GM12878 (cell line): ENCODE measurements at regions not wholly inside any gene's neighbourhood (a gene's known extent, or its start where the extent isn't known, plus 50 kb on each side); places are given as distances from the start of the nearest gene placed in this dataset.

ENCODE experiments used
- ATAC-seq: fragments of 200-7000 bp; cut with Tn5 transposase; 3 replicates; pipeline ENCODE4 v1.9.1; 2020; ENCODE audit warnings: mild to moderate bottlenecking, moderate library complexity
- BruUV-seq: library from RNA; stranded (reverse); fragments of 400-500 nt; replicated peaks from 2 replicates; lab custom pipeline; 2021; lab: Mats Ljungman, UMichigan
- CTCF ChIA-PET: fragments of 300-600 bp; sonication (Branson Sonifier 250); formaldehyde crosslinking; extraction: SDS; loops from one replicate; lab custom pipeline; 2021; ENCODE audit warnings: inconsistent platforms; lab: Yijun Ruan, JAX
- POLR2A ChIA-PET: fragments of 350-600 bp; formaldehyde crosslinking; extraction: SDS; loops from one replicate; lab custom pipeline; 2021; ENCODE audit warnings: inconsistent platforms; lab: Charles Lee
- RAD21 ChIA-PET: fragments of 300-600 bp; sonication (Branson Sonifier 250); formaldehyde crosslinking; loops from one replicate; lab custom pipeline; 2023; ENCODE audit warnings: antibody characterized with exemption; ENCODE audit not compliant: unreplicated experiment; lab: Charles Lee
- SMC1A ChIA-PET: fragments of 300-600 bp; sonication (Branson Sonifier 250); formaldehyde crosslinking; loops from one replicate; lab custom pipeline; 2023; ENCODE audit not compliant: unreplicated experiment, uncharacterized antibody; lab: Charles Lee
- DNase-seq: peaks from one replicate; pipeline ENCODE4 v3.0.0-alpha.2; 2011; ENCODE audit warnings: low read depth, low spot score
- FAIRE-seq: peaks from 3 replicates; lab custom pipeline; 2011; peaks lifted over from hg19 to GRCh38; lab: Jason Lieb, UNC
- H2AFZ ChIP-seq: 2 replicates; pipeline ENCODE4 v1.6.0; 2011; ENCODE audit warnings: low read depth, low read length, control low read depth; ENCODE audit not compliant: control insufficient read depth
- H3K27ac ChIP-seq: 2 replicates; pipeline ENCODE4 v1.5.1; 2011; ENCODE audit warnings: control low read depth; ENCODE audit not compliant: control insufficient read depth, insufficient read depth
- H3K27me3 ChIP-seq, 2 experiments: replicated peaks in 1 of 2; 2 replicates each; pipeline versions ENCODE4 v1.6.0 to v1.6.1; 2011; ENCODE audit warnings: low read length in 1 of 2; ENCODE audit not compliant: control insufficient read depth in 2 of 2, insufficient read depth in 2 of 2
- H3K36me3 ChIP-seq, 2 experiments: 2 replicates each; pipeline ENCODE4 v1.5.1; 2011; ENCODE audit warnings: low read length in 1 of 2; ENCODE audit not compliant: control insufficient read depth in 2 of 2, insufficient read depth in 2 of 2
- H3K4me1 ChIP-seq: 2 replicates; pipeline ENCODE4 v1.6.1; 2011; ENCODE audit warnings: mild to moderate bottlenecking, low read length, moderate library complexity, mixed read lengths; ENCODE audit not compliant: control insufficient read depth, insufficient read depth
- H3K4me2 ChIP-seq: 2 replicates; pipeline ENCODE4 v1.6.0; 2011; ENCODE audit warnings: control low read depth; ENCODE audit not compliant: control insufficient read depth, insufficient read depth
- H3K4me3 ChIP-seq: fragments of 200-600 bp; sonication (generic); 2 replicates; pipeline ENCODE4 v1.5.1; 2016
- H3K79me2 ChIP-seq: 2 replicates; pipeline ENCODE4 v1.6.0; 2011; ENCODE audit warnings: low read length; ENCODE audit not compliant: control insufficient read depth, insufficient read depth
- H3K9ac ChIP-seq: 2 replicates; pipeline ENCODE4 v1.8.0; 2011; ENCODE audit warnings: low read length, control low read depth, mixed read lengths; ENCODE audit not compliant: control insufficient read depth, insufficient read depth
- H3K9me3 ChIP-seq: replicated peaks from 3 replicates; pipeline ENCODE4 v1.5.1; 2011; ENCODE audit warnings: mild to moderate bottlenecking, low read length; ENCODE audit not compliant: control insufficient read depth, insufficient read depth
- H4K20me1 ChIP-seq: 2 replicates; pipeline ENCODE4 v1.6.0; 2011; ENCODE audit not compliant: control insufficient read depth, insufficient read depth
- BCL11A ChIP-seq: IDR thresholded peaks from 2 replicates; pipeline ENCODE4 v1.6.1; 2011; ENCODE audit warnings: low read depth, low read length
- BRCA1 ChIP-seq: IDR thresholded peaks from 2 replicates; pipeline ENCODE4 v1.6.1; 2011; ENCODE audit warnings: low read depth, low read length, improper control_type of control experiment
- CHD4 ChIP-seq: fragments of 200-600 bp; sonication (generic); IDR thresholded peaks from 2 replicates; pipeline ENCODE4 v1.6.1; 2016; ENCODE audit warnings: mild to moderate bottlenecking
- FOS ChIP-seq: IDR thresholded peaks from 3 replicates; pipeline ENCODE4 v1.6.1; 2011; ENCODE audit warnings: borderline replicate concordance; ENCODE audit not compliant: insufficient read length; ENCODE audit errors: extremely low read depth
- IRF4 ChIP-seq: IDR thresholded peaks from 2 replicates; pipeline ENCODE4 v1.6.1; 2011; ENCODE audit warnings: low read depth, low read length
- MLLT1 ChIP-seq: fragments of 450-650 bp; IDR thresholded peaks from 2 replicates; pipeline ENCODE4 v1.6.1; 2016; ENCODE audit warnings: mild to moderate bottlenecking
- NFIC ChIP-seq: IDR thresholded peaks from 2 replicates; pipeline ENCODE4 v1.6.1; 2012; ENCODE audit warnings: low read depth, mild to moderate bottlenecking, inconsistent platforms, low read length, moderate library complexity
- NR2C1 ChIP-seq: fragments of 450-650 bp; IDR thresholded peaks from 2 replicates; pipeline ENCODE4 v1.6.1; 2017; ENCODE audit warnings: antibody characterized with exemption, mild to moderate bottlenecking, moderate library complexity
- NR2F1 ChIP-seq: fragments of 450-650 bp; conservative IDR thresholded peaks from 2 replicates; pipeline ENCODE4 v1.6.1; 2017; ENCODE audit warnings: mild to moderate bottlenecking
- POLR2AphosphoS5 ChIP-seq: IDR thresholded peaks from 2 replicates; pipeline ENCODE4 v1.6.1; 2011; ENCODE audit warnings: mild to moderate bottlenecking, low read length, inconsistent platforms
- RELB ChIP-seq: fragments of 450-650 bp; IDR thresholded peaks from 2 replicates; pipeline ENCODE4 v1.6.1; 2017; ENCODE audit warnings: low read depth, mild to moderate bottlenecking, moderate library complexity
- RFX5 ChIP-seq: IDR thresholded peaks from 2 replicates; pipeline ENCODE4 v1.6.1; 2011; ENCODE audit warnings: low read depth, low read length, improper control_type of control experiment
- SMC3 ChIP-seq: IDR thresholded peaks from 2 replicates; pipeline ENCODE4 v1.6.1; 2011; ENCODE audit warnings: low read length, improper control_type of control experiment, borderline replicate concordance
- STAT1 ChIP-seq: fragments of 450-650 bp; conservative IDR thresholded peaks from 2 replicates; pipeline ENCODE4 v1.6.1; 2014; ENCODE audit warnings: antibody characterized with exemption, mild to moderate bottlenecking
- SUZ12 ChIP-seq: fragments of 200-600 bp; sonication (generic); IDR thresholded peaks from one replicate; pipeline ENCODE4 v1.6.1; 2018; ENCODE audit warnings: antibody characterized with exemption, mild to moderate bottlenecking; ENCODE audit not compliant: unreplicated experiment
- ZBTB40 ChIP-seq: fragments of 450-650 bp; IDR thresholded peaks from 2 replicates; pipeline ENCODE4 v1.6.1; 2016; ENCODE audit warnings: mild to moderate bottlenecking, moderate library complexity, borderline replicate concordance
- ZNF217 ChIP-seq: fragments of 450-650 bp; IDR thresholded peaks from 2 replicates; pipeline ENCODE4 v1.6.1; 2017; ENCODE audit warnings: antibody characterized with exemption, mild to moderate bottlenecking
- ZZZ3 ChIP-seq: IDR thresholded peaks from 2 replicates; pipeline ENCODE4 v1.6.1; 2011; ENCODE audit warnings: low read depth; ENCODE audit not compliant: control insufficient read depth, insufficient read length
- WGBS: methylation state at CpG from one replicate; pipeline ENCODE4 v1.1.6; 2016; ENCODE audit warnings: low lambda C conversion rate; ENCODE audit not compliant: insufficient replicate concordance, insufficient coverage; ENCODE audit errors: missing lambda C conversion rate; 5-methylcytosine and 5-hydroxymethylcytosine counted together
- in situ Hi-C: fragments of 300-500 bp; cut with MboI; formaldehyde crosslinking; loops from 9 replicates; pipeline ENCODE4 v1.14.3; 2018; ENCODE audit warnings: mixed read lengths
- intact Hi-C: fragments of 100-400 bp; cut with micrococcal nuclease; formaldehyde crosslinking; loops from one replicate; pipeline ENCODE4 v1.14.2; 2022; ENCODE audit not compliant: unreplicated experiment

GRCh38 chr19:30652751-30653150 lies 280.6 kb downstream of the ZNF536 start:
- no TSS peak for BruUV-seq
- Histone ChIP-seq H3K79me2 (no peaks in the 10 kb centered on the region), H3K9me3 (no peaks in the 10 kb centered on the region), H4K20me1 (no peaks in the 10 kb centered on the region), H3K36me3 (no peaks in the 10 kb centered on the region), H3K4me3 (no peak overlapping the region), H3K27ac (no peak overlapping the region), H3K4me1 (no peaks in the 10 kb centered on the region), H3K9ac (no peak overlapping the region), H2AFZ (no peak overlapping the region), H3K4me2 (no peak overlapping the region), H3K27me3 (no peaks in the 10 kb centered on the region)
- ChIA-PET POLR2A (no interaction called here), CTCF (interaction anchor here (1.0 kb wide), 1 partner anchor 922 kb away, joined by 3 read pairs; no protein-coding TSS in a partner anchor), SMC1A (no interaction called here), RAD21 (no interaction called here)
- DNase-seq, result no peak
- in situ Hi-C loops (loop anchor here (5.0 to 10.0 kb wide), 3 partner anchors 768 to 920 kb away; no protein-coding TSS in a partner anchor), intact Hi-C loops (loop anchor here (5.0 to 10.0 kb wide), 3 partner anchors 428 to 878 kb away; no protein-coding TSS in a partner anchor)
- TF ChIP-seq ZZZ3, result no peak
- no peak for TF ChIP-seq STAT1
- TF ChIP-seq NFIC, result no peak
- no peak for TF ChIP-seq SUZ12
- no peak for TF ChIP-seq SMC3
- TF ChIP-seq NR2F1, result no peak
- TF ChIP-seq CHD4, result no peak
- no peak for TF ChIP-seq IRF4
- no peak for TF ChIP-seq MLLT1
- TF ChIP-seq BCL11A, result no peak
- TF ChIP-seq RFX5, result no peak
- TF ChIP-seq BRCA1, result no peak
- TF ChIP-seq RELB, result no peak
- TF ChIP-seq POLR2AphosphoS5, result no peak
- TF ChIP-seq NR2C1, result no peak
- no peak for TF ChIP-seq FOS
- no peak for TF ChIP-seq ZBTB40
- TF ChIP-seq ZNF217, result no peak
- no peak for ATAC-seq
- no peak for FAIRE-seq
- 28% methylated on average over 10 of the region's 10 CpGs for WGBS
